Activated naive CD4-positive, alpha-beta T cell treated with anti-CD3 and anti-CD28 coated beads, Interleukin-2, amount 10 ng/mL, durations not matched to agents 7 days and 5 days (primary cell): ENCODE measurements at regions not wholly inside any gene's neighbourhood (a gene's known extent, or its start where the extent isn't known, plus 50 kb on each side); places are given as distances from the start of the nearest gene placed in this dataset.

ENCODE experiments used
- CTCF ChIA-PET: fragments of 350-600 bp; sonication (Branson Sonifier 250); formaldehyde crosslinking; loops from one replicate; lab custom pipeline; 2021; ENCODE audit warnings: antibody characterized with exemption; lab: Charles Lee
- DNase-seq: peaks from one replicate; pipeline ENCODE4 v3.0.0-alpha.2; 2020
- H3K27ac Mint-ChIP-seq: one replicate; pipeline ENCODE4 v1.8.0; 2021; ENCODE audit warnings: mild to moderate bottlenecking, moderate library complexity, mixed read lengths
- H3K27me3 Mint-ChIP-seq: one replicate; pipeline ENCODE4 v1.8.0; 2021; ENCODE audit warnings: mild to moderate bottlenecking, mixed read lengths
- H3K36me3 Mint-ChIP-seq: one replicate; pipeline ENCODE4 v1.8.0; 2021; ENCODE audit warnings: mixed read lengths
- H3K4me1 Mint-ChIP-seq: one replicate; pipeline ENCODE4 v1.8.0; 2021; ENCODE audit warnings: mixed read lengths
- H3K4me3 Mint-ChIP-seq: one replicate; pipeline ENCODE4 v1.8.0; 2021; ENCODE audit warnings: mild to moderate bottlenecking, moderate library complexity, mixed read lengths
- H3K9me3 Mint-ChIP-seq: one replicate; pipeline ENCODE4 v1.8.0; 2021; ENCODE audit warnings: mixed read lengths

DNA sequence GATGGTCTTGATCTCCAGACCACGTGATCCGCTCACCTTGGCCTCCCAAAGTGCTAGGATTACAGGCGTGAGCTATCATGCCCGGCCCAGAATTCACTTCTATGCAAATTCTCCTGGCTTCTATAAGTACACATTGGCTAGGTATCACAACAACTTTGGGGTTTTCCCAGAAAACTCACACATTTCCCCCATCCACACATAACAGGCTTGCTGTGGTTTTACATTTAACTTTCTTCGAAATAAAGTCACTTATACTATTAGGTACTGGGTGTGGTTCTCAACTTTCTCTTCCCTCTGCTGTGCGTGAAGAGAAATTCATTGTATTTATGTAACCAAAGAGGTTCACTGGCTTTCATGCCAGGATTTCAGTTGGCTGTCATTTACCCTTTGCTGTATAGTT, 439.4 kb upstream of the CWC22 start:
- H3K9me3 Mint-ChIP-seq = no peaks in the 10 kb centered on the region
- no peak for DNase-seq
- H3K27ac Mint-ChIP-seq = no peak overlapping the region
- H3K27me3 Mint-ChIP-seq = no peaks in the 10 kb centered on the region
- CTCF ChIA-PET = no interaction called here
- H3K36me3 Mint-ChIP-seq = no peaks in the 10 kb centered on the region
- H3K4me1 Mint-ChIP-seq = no peaks in the 10 kb centered on the region
- H3K4me3 Mint-ChIP-seq = no peak overlapping the region

DNA sequence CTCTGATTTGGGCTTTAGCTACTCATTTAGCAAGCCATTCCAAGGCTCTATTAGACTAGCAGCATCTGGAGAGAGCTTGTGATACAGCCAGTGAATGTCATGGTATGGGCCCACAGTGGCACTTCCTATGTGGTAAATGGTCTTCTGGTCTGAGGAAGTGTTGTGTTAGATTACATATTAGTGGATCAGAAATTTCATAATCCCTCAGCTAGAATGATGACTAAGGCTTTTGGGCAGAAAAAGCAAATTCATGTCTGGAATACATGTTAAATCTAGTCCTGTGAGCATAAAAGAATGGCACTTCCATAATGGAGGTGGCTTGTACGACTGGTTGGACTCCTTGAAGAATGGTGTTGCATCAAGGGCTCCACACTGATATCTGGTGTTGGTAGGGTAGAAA, 436.8 kb upstream of the CWC22 start:
- no peak for DNase-seq
- H3K36me3 Mint-ChIP-seq = no peaks in the 10 kb centered on the region
- H3K9me3 Mint-ChIP-seq = no peaks in the 10 kb centered on the region
- H3K27ac Mint-ChIP-seq = no peak overlapping the region
- H3K4me1 Mint-ChIP-seq = no peaks in the 10 kb centered on the region
- CTCF ChIA-PET = no interaction called here
- no peak overlapping the region for H3K4me3 Mint-ChIP-seq
- no peaks in the 10 kb centered on the region for H3K27me3 Mint-ChIP-seq

DNA sequence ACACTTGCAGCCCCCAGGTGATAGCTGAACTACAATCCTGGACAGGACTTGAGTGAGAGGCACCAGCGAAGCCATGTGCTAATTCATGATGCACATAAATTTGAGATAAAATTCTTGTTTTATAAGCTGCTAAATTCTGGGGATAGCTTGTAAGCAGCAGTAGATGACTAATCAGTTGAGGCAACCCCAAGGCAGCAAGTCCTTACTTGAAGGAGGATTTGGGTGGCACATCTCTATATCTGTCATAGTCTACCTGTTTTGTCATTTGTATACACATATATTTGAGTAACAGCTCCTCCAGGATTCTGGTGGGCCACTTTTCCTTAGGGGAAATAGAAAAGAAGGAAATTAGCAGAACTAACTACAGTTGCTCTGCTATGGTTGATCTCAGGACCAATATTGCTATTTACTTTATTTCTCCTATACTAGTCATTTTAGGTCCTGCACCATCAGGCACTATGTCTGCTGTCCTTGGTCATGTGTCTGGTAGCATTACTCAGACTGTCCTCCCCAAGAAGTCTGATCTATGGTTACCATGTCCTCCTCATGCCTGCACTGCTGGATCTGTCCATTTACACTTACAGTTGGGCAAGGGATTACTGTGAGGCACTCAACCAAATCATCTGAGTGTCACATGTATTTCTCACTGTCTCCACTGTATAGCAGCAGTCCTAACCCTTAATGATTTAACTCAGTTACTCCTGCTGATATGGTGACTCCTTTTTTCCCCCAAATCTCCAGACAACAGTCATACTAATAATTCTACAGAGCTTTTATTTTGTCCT, 436.0 kb upstream of the CWC22 start:
- H3K4me1 Mint-ChIP-seq = no peaks in the 10 kb centered on the region
- H3K4me3 Mint-ChIP-seq = no peak overlapping the region

DNA sequence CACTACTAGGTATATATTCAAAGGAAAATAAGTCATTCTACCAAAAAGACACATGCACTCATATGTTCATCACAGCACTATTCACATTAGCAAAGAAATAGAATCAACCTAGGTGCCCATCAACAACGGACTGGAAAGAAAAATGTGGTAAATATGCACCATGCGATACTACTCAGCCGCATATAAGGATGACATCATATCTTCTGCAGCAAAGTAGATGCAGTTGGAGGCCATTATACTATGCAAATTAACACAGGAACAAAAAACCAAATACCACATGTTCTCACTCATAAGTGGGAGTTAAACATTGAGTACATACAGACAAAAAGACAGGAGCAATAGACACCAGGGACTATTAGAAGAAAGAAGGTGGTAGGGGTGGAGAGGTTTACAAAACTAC, 412.1 kb upstream of the CWC22 start:
- H3K4me1 Mint-ChIP-seq = no peaks in the 10 kb centered on the region

More for the DNA sequence above, 436.0 kb upstream of the CWC22 start:
- Mint-ChIP-seq H3K27me3 (no peaks in the 10 kb centered on the region), H3K9me3 (no peaks in the 10 kb centered on the region), H3K27ac (no peak overlapping the region), H3K36me3 (no peaks in the 10 kb centered on the region)
- no peak for DNase-seq
- CTCF ChIA-PET = no interaction called here

DNA sequence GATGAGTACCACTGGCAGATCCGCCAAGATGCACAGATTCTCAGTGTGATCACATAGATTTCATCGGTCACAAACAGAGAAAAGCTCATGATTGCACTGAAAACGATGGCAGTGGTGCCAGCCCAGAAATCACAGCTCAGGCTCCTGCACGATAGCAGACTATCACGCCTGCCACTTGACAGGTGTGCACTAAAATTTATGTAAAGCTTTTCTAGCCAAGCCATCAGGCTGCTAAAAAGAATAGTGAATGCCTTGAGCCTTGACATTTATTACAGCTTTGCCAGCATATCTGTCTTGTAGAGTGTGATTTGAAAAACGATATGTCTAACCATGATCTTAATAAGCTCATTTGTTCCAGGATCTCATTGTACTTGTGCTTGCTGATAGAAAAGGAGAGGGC, 409.5 kb upstream of the CWC22 start:
- H3K36me3 Mint-ChIP-seq = no peaks in the 10 kb centered on the region
- H3K9me3 Mint-ChIP-seq = peaks cover 3% of the 10 kb centered on the region
- H3K4me3 Mint-ChIP-seq = no peak overlapping the region
- CTCF ChIA-PET = no interaction called here
- H3K27ac Mint-ChIP-seq = no peak overlapping the region
- no peaks in the 10 kb centered on the region for H3K27me3 Mint-ChIP-seq
- no peaks in the 10 kb centered on the region for H3K4me1 Mint-ChIP-seq
- no peak for DNase-seq

More for the DNA sequence above, 412.1 kb upstream of the CWC22 start:
- DNase-seq = no peak
- Mint-ChIP-seq H3K27me3 (no peaks in the 10 kb centered on the region), H3K36me3 (no peaks in the 10 kb centered on the region), H3K27ac (no peak overlapping the region), H3K4me3 (no peak overlapping the region), H3K9me3 (peaks cover 3% of the 10 kb centered on the region)
- CTCF ChIA-PET = no interaction called here

DNA sequence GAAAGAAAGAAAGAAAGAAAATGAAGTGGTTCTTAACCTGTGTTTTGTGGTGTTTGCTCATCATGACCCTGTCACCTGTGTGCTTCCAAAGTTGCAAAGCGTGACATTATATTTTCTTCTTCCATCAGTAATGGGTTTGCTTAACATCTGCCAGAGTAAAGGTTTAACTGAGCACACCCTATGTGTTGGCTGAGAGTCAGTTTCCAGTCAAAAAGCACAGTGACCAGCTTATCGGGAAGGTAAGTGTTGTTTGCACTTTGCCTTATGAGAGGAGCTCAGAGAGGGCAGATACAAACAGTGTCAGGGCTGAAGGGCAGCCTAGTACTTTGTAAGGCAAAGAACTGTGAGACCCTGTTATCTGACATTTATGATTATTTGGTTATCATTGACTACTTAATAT, 406.2 kb upstream of the CWC22 start:
- Mint-ChIP-seq H3K27ac (no peak overlapping the region), H3K27me3 (no peaks in the 10 kb centered on the region), H3K36me3 (no peaks in the 10 kb centered on the region), H3K9me3 (no peaks in the 10 kb centered on the region), H3K4me3 (no peak overlapping the region), H3K4me1 (no peaks in the 10 kb centered on the region)
- CTCF ChIA-PET = no interaction called here
- no peak for DNase-seq

DNA sequence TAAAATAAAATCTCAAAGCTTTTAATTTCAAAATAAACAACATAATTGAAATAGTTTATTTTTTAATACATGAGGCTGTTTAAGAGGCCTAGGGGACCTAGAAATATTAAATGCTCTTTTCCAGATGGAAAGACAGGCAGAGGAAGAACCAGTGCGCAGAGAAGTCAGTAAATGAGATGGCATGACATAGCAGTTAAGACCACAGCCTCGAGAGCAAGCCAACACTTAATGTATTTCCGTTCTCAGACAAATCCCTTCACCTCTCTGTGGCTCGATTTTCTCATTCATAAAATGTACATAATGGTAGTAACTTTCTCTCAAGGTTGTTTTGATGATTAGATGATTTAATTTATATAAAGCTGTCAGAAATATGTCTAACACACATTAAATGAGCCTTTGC, 405.1 kb upstream of the CWC22 start:
- Mint-ChIP-seq H3K36me3 (no peaks in the 10 kb centered on the region), H3K4me1 (no peaks in the 10 kb centered on the region), H3K27me3 (no peaks in the 10 kb centered on the region), H3K4me3 (no peak overlapping the region), H3K27ac (no peak overlapping the region), H3K9me3 (no peaks in the 10 kb centered on the region)
- CTCF ChIA-PET = no interaction called here
- no peak for DNase-seq

DNA sequence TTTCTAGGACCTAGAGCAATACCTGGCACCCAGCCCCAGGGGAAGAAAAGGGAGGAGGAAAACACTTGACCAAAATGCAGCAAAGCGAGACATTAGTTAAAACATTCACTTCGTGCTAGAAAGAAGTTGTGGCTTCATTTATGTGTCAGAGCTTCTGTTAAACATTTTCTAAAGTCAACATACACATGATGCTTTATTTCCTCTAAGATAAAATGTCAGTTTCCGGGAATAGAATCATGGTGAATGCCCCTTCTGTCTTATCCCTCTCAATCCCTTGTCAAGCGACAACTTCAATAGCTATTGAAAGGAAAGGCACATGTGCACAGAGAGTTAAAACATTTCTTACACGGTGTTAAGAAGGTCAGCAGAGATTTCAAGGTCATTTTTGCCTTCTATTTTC, 404.6 kb upstream of the CWC22 start:
- no peaks in the 10 kb centered on the region for H3K4me1 Mint-ChIP-seq
- DNase-seq = no peak
- CTCF ChIA-PET = no interaction called here
- H3K4me3 Mint-ChIP-seq = no peak overlapping the region
- H3K27ac Mint-ChIP-seq = no peak overlapping the region
- no peaks in the 10 kb centered on the region for H3K27me3 Mint-ChIP-seq
- H3K9me3 Mint-ChIP-seq = no peaks in the 10 kb centered on the region
- H3K36me3 Mint-ChIP-seq = no peaks in the 10 kb centered on the region

DNA sequence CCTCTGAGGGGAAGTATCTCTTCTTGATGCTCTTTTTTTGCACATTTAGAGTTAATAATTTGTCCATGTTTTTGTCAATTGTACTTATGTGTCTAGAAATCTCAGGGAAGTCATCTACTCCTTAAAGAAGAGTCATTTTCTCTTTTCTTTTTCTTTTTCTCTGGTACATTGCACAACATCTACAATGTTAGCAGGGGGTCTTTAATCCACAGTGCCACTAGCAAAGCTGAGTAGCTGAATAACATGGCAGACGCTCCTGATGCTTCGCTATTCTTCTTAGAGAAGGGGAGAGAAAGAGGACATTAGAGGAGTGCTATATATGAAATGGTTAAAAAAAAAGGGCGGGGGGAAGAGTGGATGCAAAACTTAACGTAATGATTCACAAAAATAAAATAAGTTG, 399.6 kb upstream of the CWC22 start:
- no peak for DNase-seq
- no peak overlapping the region for H3K27ac Mint-ChIP-seq
- no peaks in the 10 kb centered on the region for H3K36me3 Mint-ChIP-seq
- H3K4me3 Mint-ChIP-seq = no peak overlapping the region
- H3K9me3 Mint-ChIP-seq = no peaks in the 10 kb centered on the region
- no peaks in the 10 kb centered on the region for H3K4me1 Mint-ChIP-seq
- CTCF ChIA-PET = no interaction called here
- no peaks in the 10 kb centered on the region for H3K27me3 Mint-ChIP-seq

DNA sequence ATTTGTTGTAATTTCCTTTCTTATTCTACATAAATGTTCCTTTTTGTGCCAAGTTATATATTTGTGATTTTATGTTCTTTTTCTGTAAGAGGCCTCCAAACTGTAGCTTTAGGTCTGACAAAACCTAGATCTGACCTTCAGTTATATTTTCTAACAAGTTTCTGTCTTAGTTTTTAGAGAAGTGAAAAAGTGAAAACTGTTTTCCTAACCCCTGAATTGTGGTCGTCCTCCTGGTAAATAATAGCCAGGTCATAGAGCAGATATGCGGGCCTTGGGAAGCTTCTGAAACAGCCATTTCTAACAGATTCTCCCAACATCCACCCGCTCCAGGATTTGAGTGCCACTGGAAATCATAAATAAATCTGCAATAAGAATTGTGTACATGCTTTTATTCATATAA, 398.4 kb upstream of the CWC22 start:
- no peaks in the 10 kb centered on the region for H3K27me3 Mint-ChIP-seq
- no peak for DNase-seq
- H3K4me3 Mint-ChIP-seq = no peak overlapping the region
- H3K36me3 Mint-ChIP-seq = no peaks in the 10 kb centered on the region
- CTCF ChIA-PET = no interaction called here
- no peaks in the 10 kb centered on the region for H3K4me1 Mint-ChIP-seq
- no peaks in the 10 kb centered on the region for H3K9me3 Mint-ChIP-seq
- no peak overlapping the region for H3K27ac Mint-ChIP-seq

DNA sequence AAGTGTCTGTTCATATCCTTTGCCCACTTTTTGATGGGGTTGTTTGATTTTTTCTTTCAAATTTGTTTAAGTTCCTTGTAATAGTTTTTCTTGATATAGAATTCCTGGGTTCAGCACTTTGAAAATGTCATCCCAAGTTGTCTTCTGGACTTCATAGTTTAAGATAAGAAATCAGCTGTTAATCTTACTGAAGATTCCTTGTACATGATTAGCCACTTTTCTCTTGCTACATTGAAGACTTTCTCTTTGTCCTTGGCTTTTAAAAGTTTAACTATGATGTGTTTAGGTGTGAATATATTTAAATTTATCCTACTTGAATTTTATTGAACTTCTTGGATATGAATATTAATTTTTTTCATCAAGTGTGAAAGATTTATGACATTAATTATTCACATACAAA, 387.2 kb upstream of the CWC22 start:
- Mint-ChIP-seq H3K27me3 (no peaks in the 10 kb centered on the region), H3K36me3 (no peaks in the 10 kb centered on the region), H3K4me3 (no peak overlapping the region), H3K27ac (no peak overlapping the region), H3K9me3 (peaks cover 7% of the 10 kb centered on the region), H3K4me1 (no peaks in the 10 kb centered on the region)
- DNase-seq = no peak
- CTCF ChIA-PET = no interaction called here

DNA sequence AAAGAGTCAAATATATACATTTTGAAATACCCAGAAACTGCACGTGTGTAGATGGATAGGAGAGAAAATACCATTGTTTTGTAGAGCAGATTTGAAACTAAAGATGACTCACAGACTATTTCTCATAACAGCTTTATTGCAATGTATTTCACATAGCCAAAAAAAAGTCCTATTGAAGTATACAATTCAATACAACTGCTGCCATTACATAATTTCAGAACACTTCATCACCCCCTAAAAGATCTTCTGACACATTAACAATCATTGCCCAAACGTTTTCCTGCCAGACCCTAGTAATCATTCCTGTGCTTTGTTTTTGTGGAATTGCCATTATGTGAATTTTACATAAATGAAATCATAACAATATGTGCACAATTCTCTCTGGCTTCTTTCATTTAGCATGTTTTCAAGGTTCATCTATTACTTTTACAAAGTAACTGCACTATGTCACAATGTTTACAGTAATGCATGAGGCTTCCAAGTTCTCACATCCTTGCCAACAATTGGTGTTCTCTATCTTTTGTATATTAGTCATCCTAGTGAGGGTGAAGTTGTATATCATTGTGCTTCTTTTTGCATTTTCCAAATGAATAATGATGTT, 378.6 kb upstream of the CWC22 start:
- Mint-ChIP-seq H3K4me1 (no peaks in the 10 kb centered on the region), H3K9me3 (peaks cover 3% of the 10 kb centered on the region), H3K4me3 (no peak overlapping the region), H3K27me3 (no peaks in the 10 kb centered on the region), H3K27ac (no peak overlapping the region), H3K36me3 (no peaks in the 10 kb centered on the region)
- DNase-seq = no peak
- CTCF ChIA-PET = no interaction called here

DNA sequence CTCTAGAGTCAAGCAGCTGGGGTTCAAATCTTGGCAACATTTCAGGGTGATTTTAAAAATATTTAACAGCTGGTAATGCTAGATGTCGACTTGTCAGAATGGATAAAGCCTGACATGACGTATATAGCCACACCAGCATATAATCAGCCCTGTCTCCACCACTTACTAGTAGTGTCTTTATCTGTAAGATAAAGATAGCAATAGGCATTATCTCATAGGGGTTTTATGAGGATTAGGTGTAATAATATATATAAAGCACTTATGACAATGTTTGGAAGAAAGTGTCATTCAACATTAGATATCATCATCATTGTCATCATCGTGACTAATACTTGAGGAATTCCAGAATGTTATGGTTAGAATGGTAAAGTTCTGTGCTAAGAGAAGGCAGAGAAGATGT, 369.0 kb upstream of the CWC22 start:
- no peaks in the 10 kb centered on the region for H3K27me3 Mint-ChIP-seq
- H3K4me1 Mint-ChIP-seq = no peaks in the 10 kb centered on the region
- CTCF ChIA-PET = no interaction called here
- no peak overlapping the region for H3K27ac Mint-ChIP-seq
- DNase-seq = no peak
- H3K36me3 Mint-ChIP-seq = no peaks in the 10 kb centered on the region
- no peaks in the 10 kb centered on the region for H3K9me3 Mint-ChIP-seq
- H3K4me3 Mint-ChIP-seq = no peak overlapping the region

DNA sequence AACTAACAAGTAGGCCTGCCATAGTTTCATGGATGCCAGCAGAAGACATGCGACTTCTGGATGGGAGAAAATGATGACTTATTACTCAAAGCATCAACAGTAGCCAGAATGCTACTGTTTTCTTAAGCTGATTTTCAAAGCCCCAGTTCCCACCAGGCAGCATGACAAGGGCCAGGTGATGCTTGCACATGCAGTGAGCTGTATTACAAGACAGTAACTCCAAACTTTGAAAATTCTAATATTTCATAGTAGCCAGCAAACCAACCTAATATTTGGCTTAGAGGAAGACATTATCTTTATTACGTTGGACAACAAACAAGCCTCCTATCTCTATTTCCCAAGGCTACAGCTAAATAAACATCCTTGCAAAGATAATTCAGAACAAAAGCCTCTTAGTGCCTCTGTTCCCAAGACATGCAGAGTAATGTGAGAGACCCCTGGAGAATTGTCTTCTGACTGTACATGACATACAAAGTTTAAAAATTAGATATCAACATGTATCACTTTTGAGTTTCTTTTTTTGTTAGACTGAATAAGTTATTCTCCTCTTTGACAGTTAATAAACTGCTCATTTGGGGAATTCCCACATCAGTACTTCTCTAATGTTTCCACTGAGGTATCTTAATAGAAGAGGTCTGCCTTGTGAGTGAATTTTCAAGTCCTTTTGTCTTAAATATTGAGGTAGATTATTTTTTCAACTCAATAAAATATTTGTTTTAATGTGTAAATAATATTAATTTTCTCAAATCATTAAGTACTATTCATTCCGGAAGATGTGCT, 367.6 kb upstream of the CWC22 start:
- Mint-ChIP-seq H3K27ac (no peak overlapping the region), H3K9me3 (no peaks in the 10 kb centered on the region), H3K4me3 (no peak overlapping the region), H3K27me3 (no peaks in the 10 kb centered on the region), H3K36me3 (no peaks in the 10 kb centered on the region), H3K4me1 (no peaks in the 10 kb centered on the region)
- CTCF ChIA-PET = no interaction called here
- DNase-seq = no peak
